K562 (cell line): ENCODE measurements at regions not wholly inside any gene's neighbourhood (a gene's known extent, or its start where the extent isn't known, plus 50 kb on each side); places are given as distances from the start of the nearest gene placed in this dataset.

Experiments used
- ADNP ChIP-seq: fragments of 200-800 bp; sonication (Bioruptor generic); IDR thresholded peaks from 2 replicates; pipeline ENCODE4 v1.6.1; 2016; ENCODE audit warnings: missing genetic modification characterization, missing compliant biosample characterization
- CGGBP1 ChIP-seq: fragments of 250-450 bp; sonication (Bioruptor Pico); IDR thresholded peaks from 2 replicates; pipeline ENCODE4 v1.9.0; 2021; ENCODE audit warnings: mild to moderate bottlenecking
- CHCHD3 ChIP-seq: fragments of 250-450 bp; sonication (Bioruptor Pico); IDR thresholded peaks from 2 replicates; pipeline ENCODE4 v2.1.2; 2022; ENCODE audit warnings: mild to moderate bottlenecking
- KDM4B ChIP-seq, 2 experiments: fragments of 450-650 bp in 1 of 2; sonication (generic) in 1 of 2; IDR thresholded peaks; 2 replicates each; pipeline ENCODE4 v1.6.1; 2016 to 2017; ENCODE audit warnings: borderline replicate concordance in 2 of 2, antibody characterized with exemption in 1 of 2, low read depth in 1 of 2, mild to moderate bottlenecking in 1 of 2
- MLX ChIP-seq, 2 experiments: fragments of 450-650 bp in 1 of 2; sonication (generic) in 1 of 2; formaldehyde crosslinking; conservative IDR thresholded peaks; 2 replicates each; pipeline versions ENCODE4 v1.4.0 to v1.8.1; 2020 to 2022; ENCODE audit warnings: mild to moderate bottlenecking in 1 of 2, missing genetic modification reagents in 1 of 2
- SMARCA4 ChIP-seq: fragments of 450-650 bp; IDR thresholded peaks from 2 replicates; pipeline ENCODE4 v1.6.1; 2016
- TRIM24 ChIP-seq, 2 experiments: fragments of 450-650 bp; IDR thresholded peaks; 2 replicates each; pipeline ENCODE4 v1.6.1; 2016
- TRIM25 ChIP-seq: fragments of 450-650 bp; IDR thresholded peaks from 2 replicates; pipeline ENCODE4 v1.7.0; 2016; ENCODE audit warnings: borderline replicate concordance
- ZNF324 ChIP-seq: fragments of 250-450 bp; sonication (Bioruptor Pico); IDR thresholded peaks from 2 replicates; pipeline ENCODE4 v1.4.0; 2020; ENCODE audit warnings: mild to moderate bottlenecking
- ZNF639 ChIP-seq, 2 experiments: fragments of 200-800 bp in 1 of 2; sonication (Bioruptor generic) in 1 of 2; sonication (generic) in 1 of 2; formaldehyde crosslinking in 1 of 2; IDR thresholded peaks in 1 of 2; conservative IDR thresholded peaks in 1 of 2; 2 replicates each; pipeline versions ENCODE4 v1.5.0 to v1.6.1; 2016 to 2020; ENCODE audit warnings: missing compliant biosample characterization in 1 of 2, missing genetic modification characterization in 1 of 2, missing genetic modification reagents in 1 of 2

- TF ChIP-seq CHCHD3 (no peak), CGGBP1 (CRISPR knock-in tag) (no peak), ZNF324 (CRISPR knock-in tag) (no peak), ADNP (tag) (no peak), TRIM25 (no peak), ZNF639 (CRISPR knock-in tag; conservative IDR thresholded peaks at IDR 0.05 in 1 of 2, IDR thresholded peaks at IDR 0.05 in 1 of 2) (no peak), SMARCA4 (no peak), KDM4B (IDR thresholded peaks at IDR 0.05; ENCODE audit: borderline replicate concordance in 2 of 2, low read depth in 1 of 2) (no peak), MLX (CRISPR knock-in tag; conservative IDR thresholded peaks at IDR 0.05) (no peak), TRIM24 (IDR thresholded peaks at IDR 0.05) (no peak)
Measured at GRCh38 chr2:53129851-53130250, 637.8 kb upstream of the CHAC2 start (continued).
